Naive thymus-derived CD4-positive, alpha-beta T cell (primary cell): ENCODE measurements at regions not wholly inside any gene's neighbourhood (a gene's known extent, or its start where the extent isn't known, plus 50 kb on each side); places are given as distances from the start of the nearest gene placed in this dataset.

ENCODE experiments used
- ATAC-seq: fragments of 150-1000 bp; cut with Tn5 transposase; 2 replicates; pipeline ENCODE4 v1.10.0; 2021; ENCODE audit warnings: mild to moderate bottlenecking, moderate library complexity
- CTCF ChIA-PET: fragments of 350-600 bp; sonication (Branson Sonifier 250); formaldehyde crosslinking; loops from one replicate; lab custom pipeline; 2021; ENCODE audit warnings: antibody characterized with exemption; lab: Charles Lee
- POLR2A ChIA-PET: fragments of 350-600 bp; sonication (Branson Sonifier 250); formaldehyde crosslinking; loops from one replicate; lab custom pipeline; 2021; ENCODE audit warnings: antibody characterized with exemption, inconsistent platforms; lab: Charles Lee
- DNase-seq, 9 donors: peaks; one replicate each; pipeline versions ENCODE4 v3.0.0 to v3.0.0-alpha.2; 2020 to 2022; ENCODE audit warnings: mixed read lengths in 1 of 9
- H3K27ac ChIP-seq: one replicate; pipeline ENCODE4 v1.7.0; 2013; ENCODE audit warnings: mild to moderate bottlenecking, low read depth, low read length, moderate library complexity
- H3K27me3 ChIP-seq, 2 donors: one replicate each; pipeline ENCODE4 v1.7.0; 2013; ENCODE audit warnings: low read length in 2 of 2, mild to moderate bottlenecking in 2 of 2, moderate library complexity in 2 of 2; ENCODE audit not compliant: control insufficient read depth in 2 of 2, insufficient read depth in 2 of 2
- H3K36me3 ChIP-seq, 3 experiments: 1 replicate in 2 of 3; 2 replicates in 1 of 3; pipeline ENCODE4 v1.7.0; 2013; ENCODE audit warnings: low read length in 3 of 3, mild to moderate bottlenecking in 3 of 3, moderate library complexity in 1 of 3; ENCODE audit not compliant: insufficient read depth in 3 of 3, control insufficient read depth in 2 of 3
- H3K4me1 ChIP-seq, 2 donors: one replicate each; pipeline ENCODE4 v1.7.0; 2013; ENCODE audit warnings: low read length in 2 of 2, mild to moderate bottlenecking in 2 of 2, moderate library complexity in 1 of 2; ENCODE audit not compliant: control insufficient read depth in 2 of 2, insufficient read depth in 2 of 2
- H3K4me3 ChIP-seq: 2 replicates; pipeline ENCODE4 v1.7.0; 2013; ENCODE audit warnings: mild to moderate bottlenecking, low read length
- H3K9me3 ChIP-seq, 3 experiments: 1 replicate in 2 of 3; 2 replicates in 1 of 3; pipeline ENCODE4 v1.7.0; 2013; ENCODE audit warnings: low read length in 3 of 3; ENCODE audit not compliant: control insufficient read depth in 2 of 3
- H3K27ac Mint-ChIP-seq, 9 donors: one replicate each; pipeline ENCODE4 v1.8.0; 2020 to 2022; ENCODE audit warnings: mixed read lengths in 9 of 9, mild to moderate bottlenecking in 8 of 9, moderate library complexity in 5 of 9, inconsistent platforms in 2 of 9
- H3K27me3 Mint-ChIP-seq, 5 donors: one replicate each; pipeline ENCODE4 v1.8.0; 2021 to 2022; ENCODE audit warnings: mixed read lengths in 5 of 5, mild to moderate bottlenecking in 1 of 5
- H3K36me3 Mint-ChIP-seq, 5 donors: one replicate each; pipeline ENCODE4 v1.8.0; 2020 to 2022; ENCODE audit warnings: mixed read lengths in 5 of 5, mild to moderate bottlenecking in 3 of 5, inconsistent platforms in 1 of 5
- H3K4me1 Mint-ChIP-seq, 7 donors: one replicate each; pipeline ENCODE4 v1.8.0; 2020 to 2022; ENCODE audit warnings: mixed read lengths in 7 of 7, mild to moderate bottlenecking in 3 of 7, inconsistent platforms in 1 of 7
- H3K4me3 Mint-ChIP-seq, 10 donors: one replicate each; pipeline ENCODE4 v1.8.0; 2020 to 2022; ENCODE audit warnings: mild to moderate bottlenecking in 10 of 10, mixed read lengths in 10 of 10, moderate library complexity in 6 of 10, inconsistent platforms in 2 of 10
- H3K9me3 Mint-ChIP-seq, 11 donors: one replicate each; pipeline ENCODE4 v1.8.0; 2020 to 2022; ENCODE audit warnings: mixed read lengths in 11 of 11, mild to moderate bottlenecking in 4 of 11, inconsistent platforms in 1 of 11, moderate library complexity in 1 of 11
- intact Hi-C, 2 donors: fragments of 100-400 bp; cut with micrococcal nuclease; formaldehyde crosslinking; loops; one replicate each; pipeline ENCODE4 v1.15.1; 2023

DNA sequence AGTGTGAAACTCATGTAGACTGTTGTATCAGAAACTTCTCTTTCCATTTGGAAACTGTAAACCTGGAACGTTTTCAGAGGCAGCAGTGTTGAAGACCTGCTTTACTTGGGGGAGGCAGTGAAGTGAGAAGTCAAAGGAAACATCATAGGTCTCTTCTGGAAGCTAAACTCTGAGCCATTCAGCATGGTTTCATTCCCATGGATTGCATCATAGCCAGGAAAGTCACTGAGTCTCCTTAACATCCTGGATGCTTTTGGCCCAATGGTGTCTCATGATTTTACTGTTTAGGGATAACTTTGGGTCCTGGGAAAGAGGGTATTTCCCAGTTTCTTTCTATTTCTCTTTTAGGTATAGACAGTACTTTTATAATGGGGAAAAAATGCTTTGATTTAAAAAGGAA lies 153.2 kb upstream of the E2F8 start:
- Histone ChIP-seq H3K4me3 (no peak overlapping the region), H3K9me3 (no peaks in the 10 kb centered on the region), H3K4me1 (no peaks in the 10 kb centered on the region), H3K27me3 (peaks cover 0 to 5% of the 10 kb centered on the region in 2 donors), H3K27ac (no peak overlapping the region), H3K36me3 (no peaks in the 10 kb centered on the region)
- ChIA-PET POLR2A (no interaction called here), CTCF (no interaction called here)
- H3K27ac Mint-ChIP-seq: no peak overlapping the region
- H3K36me3 Mint-ChIP-seq: no peaks in the 10 kb centered on the region
- H3K4me1 Mint-ChIP-seq: peaks cover 0 to 6% (median 0%) of the 10 kb centered on the region in 7 donors
- ATAC-seq (no peak), DNase-seq (no peak)
- H3K27me3 Mint-ChIP-seq: peaks cover 3 to 14% (median 10%) of the 10 kb centered on the region in 5 donors
- H3K4me3 Mint-ChIP-seq: no peak overlapping the region
- intact Hi-C loops: no loop called here
- H3K9me3 Mint-ChIP-seq: peaks cover 0 to 4% (median 0%) of the 10 kb centered on the region in 11 donors

DNA sequence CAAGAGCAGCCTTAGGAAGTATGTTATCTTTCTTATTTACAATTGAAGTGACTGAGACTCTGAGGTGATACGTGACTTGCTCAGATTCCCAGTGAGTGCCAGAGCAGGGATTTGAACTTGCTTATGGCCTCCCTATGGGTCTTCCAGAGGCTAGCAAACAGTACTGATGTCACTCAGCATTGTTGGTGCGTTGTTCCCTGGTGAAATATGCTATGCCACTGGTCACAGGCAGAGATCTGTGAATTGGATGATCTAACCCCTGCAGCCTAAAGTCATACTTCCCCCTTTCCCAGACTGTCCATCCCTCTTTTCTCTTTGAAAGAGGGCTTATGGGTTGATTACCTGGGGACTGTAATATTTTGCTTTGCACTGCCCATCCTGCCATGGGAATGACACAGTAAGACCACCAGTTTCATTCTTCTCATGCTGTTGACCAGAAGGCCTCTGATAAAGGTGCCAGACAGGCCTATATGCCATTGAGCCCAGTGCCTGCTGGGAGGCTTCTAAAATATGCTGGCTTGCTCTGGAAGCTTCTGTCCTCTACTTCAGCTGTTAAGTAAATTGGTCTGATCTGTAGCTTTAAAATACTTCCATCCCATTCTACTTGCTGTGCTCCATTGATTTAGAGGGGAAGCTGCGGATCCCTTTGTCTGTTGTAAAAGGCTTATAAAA lies 152.2 kb upstream of the E2F8 start:
- no peaks in the 10 kb centered on the region for H3K36me3 Mint-ChIP-seq

DNA sequence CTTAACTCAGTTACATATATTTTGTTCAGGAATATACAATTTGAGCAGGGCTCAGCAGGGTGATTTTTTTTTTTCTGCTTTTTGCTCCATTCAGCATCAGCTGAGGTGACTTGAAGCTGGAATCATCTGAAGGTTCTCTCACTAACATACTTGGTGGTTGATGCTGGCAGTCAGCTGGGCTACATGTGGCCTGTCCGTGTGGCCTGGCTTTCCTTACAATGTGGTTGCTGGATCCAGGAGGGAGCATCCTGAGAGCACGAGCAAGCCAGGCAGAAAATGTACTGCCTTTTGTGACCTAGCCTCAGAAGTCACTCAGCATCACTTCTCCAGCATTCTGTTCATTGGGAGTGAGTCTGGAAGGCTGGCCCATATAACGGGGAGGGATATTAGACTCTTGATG lies 151.6 kb upstream of the E2F8 start:
- Mint-ChIP-seq H3K27me3 (peaks cover 7 to 14% (median 10%) of the 10 kb centered on the region in 5 donors), H3K9me3 (peaks cover 0 to 6% (median 0%) of the 10 kb centered on the region in 11 donors), H3K36me3 (no peaks in the 10 kb centered on the region), H3K27ac (no peak overlapping the region), H3K4me3 (no peak overlapping the region), H3K4me1 (peaks cover 0 to 6% (median 0%) of the 10 kb centered on the region in 7 donors)
- no peak for ATAC-seq
- intact Hi-C loops: no loop called here
- Histone ChIP-seq H3K9me3 (no peaks in the 10 kb centered on the region), H3K27me3 (peaks cover under 1 to 5% of the 10 kb centered on the region in 2 donors), H3K36me3 (no peaks in the 10 kb centered on the region), H3K4me1 (no peaks in the 10 kb centered on the region), H3K27ac (no peak overlapping the region), H3K4me3 (no peak overlapping the region)
- DNase-seq: no peak
- POLR2A ChIA-PET: no interaction called here
- CTCF ChIA-PET: no interaction called here

More for the DNA sequence above, 152.2 kb upstream of the E2F8 start:
- H3K27ac Mint-ChIP-seq: no peak overlapping the region
- Histone ChIP-seq H3K9me3 (no peaks in the 10 kb centered on the region), H3K4me3 (no peak overlapping the region), H3K27me3 (peaks cover 0 to 5% of the 10 kb centered on the region in 2 donors), H3K27ac (no peak overlapping the region), H3K4me1 (no peaks in the 10 kb centered on the region), H3K36me3 (no peaks in the 10 kb centered on the region)
- H3K27me3 Mint-ChIP-seq: peaks cover 5 to 14% (median 10%) of the 10 kb centered on the region in 5 donors
- H3K4me3 Mint-ChIP-seq: no peak overlapping the region
- ChIA-PET CTCF (no interaction called here), POLR2A (no interaction called here)
- no peak for DNase-seq
- H3K4me1 Mint-ChIP-seq: peaks cover 0 to 6% (median 0%) of the 10 kb centered on the region in 7 donors
- peaks cover 0 to 6% (median 0%) of the 10 kb centered on the region in 11 donors for H3K9me3 Mint-ChIP-seq
- no peak for ATAC-seq
- intact Hi-C loops: no loop called here

- H3K9me3 ChIP-seq: no peaks in the 10 kb centered on the region
- no peak overlapping the region for H3K27ac Mint-ChIP-seq
- H3K9me3 Mint-ChIP-seq: peaks cover 0 to 6% (median 0%) of the 10 kb centered on the region in 11 donors
- H3K27me3 ChIP-seq: peaks cover 3 to 5% of the 10 kb centered on the region in 2 donors
- no peaks in the 10 kb centered on the region for H3K4me1 ChIP-seq
- no peak overlapping the region for H3K4me3 Mint-ChIP-seq
- H3K36me3 ChIP-seq: no peaks in the 10 kb centered on the region
- no peaks in the 10 kb centered on the region for H3K36me3 Mint-ChIP-seq
- CTCF ChIA-PET: no interaction called here
- peaks cover 11 to 21% (median 15%) of the 10 kb centered on the region in 5 donors for H3K27me3 Mint-ChIP-seq
- H3K27ac ChIP-seq: no peak overlapping the region
- POLR2A ChIA-PET: no interaction called here
- peaks cover 0 to 6% (median 0%) of the 10 kb centered on the region in 7 donors for H3K4me1 Mint-ChIP-seq
- DNase-seq (no peak), ATAC-seq (no peak)
- intact Hi-C loops: no loop called here
- no peak overlapping the region for H3K4me3 ChIP-seq
Observed at GRCh38 chr11:19391652-19392051, 150.9 kb upstream of the E2F8 start.

- POLR2A ChIA-PET: no interaction called here
Observed at GRCh38 chr11:19391026-19391425, 150.3 kb upstream of the E2F8 start.

GRCh38 chr11:19389787-19390303 lies 149.1 kb upstream of the E2F8 start:
- peaks cover 9 to 23% (median 15%) of the 10 kb centered on the region in 5 donors for H3K27me3 Mint-ChIP-seq
- H3K4me1 ChIP-seq: no peaks in the 10 kb centered on the region
- ChIA-PET CTCF (no interaction called here), POLR2A (no interaction called here)
- peaks cover 0 to 6% (median 0%) of the 10 kb centered on the region in 7 donors for H3K4me1 Mint-ChIP-seq
- H3K27ac ChIP-seq: no peak overlapping the region
- no peak for DNase-seq
- intact Hi-C loops: no loop called here
- no peak for ATAC-seq
- H3K27me3 ChIP-seq: peaks cover 3 to 5% of the 10 kb centered on the region in 2 donors
- peaks cover 0 to 7% (median 0%) of the 10 kb centered on the region in 11 donors for H3K9me3 Mint-ChIP-seq
- H3K4me3 Mint-ChIP-seq: no peak overlapping the region
- H3K27ac Mint-ChIP-seq: no peak overlapping the region
- no peaks in the 10 kb centered on the region for H3K36me3 ChIP-seq
- no peaks in the 10 kb centered on the region for H3K9me3 ChIP-seq
- no peak overlapping the region for H3K4me3 ChIP-seq
- no peaks in the 10 kb centered on the region for H3K36me3 Mint-ChIP-seq

More at GRCh38 chr11:19391026-19391425, 150.3 kb upstream of the E2F8 start:
- intact Hi-C loops: no loop called here
- DNase-seq (no peak), ATAC-seq (no peak)
- Mint-ChIP-seq H3K4me1 (peaks cover 0 to 6% (median 0%) of the 10 kb centered on the region in 7 donors), H3K36me3 (no peaks in the 10 kb centered on the region), H3K27me3 (peaks cover 11 to 23% (median 16%) of the 10 kb centered on the region in 5 donors), H3K9me3 (peaks cover 0 to 7% (median 0%) of the 10 kb centered on the region in 11 donors), H3K27ac (no peak overlapping the region), H3K4me3 (no peak overlapping the region)
- CTCF ChIA-PET: no interaction called here
- Histone ChIP-seq H3K4me1 (no peaks in the 10 kb centered on the region), H3K27ac (no peak overlapping the region), H3K27me3 (peaks cover 3 to 5% of the 10 kb centered on the region in 2 donors), H3K36me3 (no peaks in the 10 kb centered on the region), H3K9me3 (no peaks in the 10 kb centered on the region), H3K4me3 (no peak overlapping the region)
